ENCODE measurements at regions not wholly inside any gene's neighbourhood (a gene's known extent, or its start where the extent isn't known, plus 50 kb on each side); places are given as distances from the start of the nearest gene placed in this dataset.

- no peak overlapping the region for H2BK12ac ChIP-seq (ENCODE audit: insufficient read length, low read depth, low read length)
- Mint-ChIP-seq H3K9me3 (peaks cover 0 to 3% of the 10 kb centered on the region in 2 experiments; a peak in 2 of 5 replicates), H3K4me1 (no peaks in the 10 kb centered on the region), H3K36me3 (ENCODE audit: insufficient read depth in 1 of 3, low read depth in 3 of 3) (no peaks in the 10 kb centered on the region), H3K27me3 (ENCODE audit: low read depth) (no peaks in the 10 kb centered on the region), H3K4me3 (no peak overlapping the region), H3K27ac (no peak overlapping the region; a peak in 1 of 7 replicates)
- H2BK20ac ChIP-seq (ENCODE audit: low read depth, low read length, poor library complexity, severe bottlenecking) = no peak overlapping the region
- no peak overlapping the region for H3K4ac ChIP-seq (ENCODE audit: low read depth, low read length)
- H3K9me3 ChIP-seq (ENCODE audit: control insufficient read depth, low read depth, low read length) = no peaks in the 10 kb centered on the region
- H3K79me2 ChIP-seq (ENCODE audit: insufficient read depth, low read length) = no peaks in the 10 kb centered on the region
- H3K18ac ChIP-seq (ENCODE audit: insufficient read length, low read depth, low read length) = no peak overlapping the region
- H2BK15ac ChIP-seq (ENCODE audit: low read depth, low read length) = no peak overlapping the region
- H3K27ac ChIP-seq (ENCODE audit: insufficient read length, low read depth, low read length) = no peak overlapping the region
- WGBS (ENCODE audit: extremely low coverage, insufficient read length, low lambda C conversion rate) = no CpG with 5 or more reads among the region's 2 CpGs
- no peaks in the 10 kb centered on the region for H3K79me1 ChIP-seq (ENCODE audit: insufficient read depth, low read depth, low read length, poor library complexity, severe bottlenecking)
- H3K56ac ChIP-seq (ENCODE audit: insufficient read length, low read depth, low read length) = no peak overlapping the region
- no peak overlapping the region for H3K14ac ChIP-seq (ENCODE audit: insufficient read depth, low read length)
- H3K9ac ChIP-seq (ENCODE audit: extremely low read depth, insufficient read length, low read length) = no peak overlapping the region
- H3K27me3 ChIP-seq (ENCODE audit: insufficient read depth, low read length) = no peaks in the 10 kb centered on the region
- H3K23ac ChIP-seq (ENCODE audit: insufficient read length, low read depth, low read length) = no peak overlapping the region
- H2BK5ac ChIP-seq (ENCODE audit: insufficient read length, low read length) = no peak overlapping the region
- no peak overlapping the region for H2AFZ ChIP-seq (ENCODE audit: low read length)
- TF ChIP-seq CTCF (conservative IDR thresholded peaks at IDR 0.05) = no peak
- no peak overlapping the region for H3K4me2 ChIP-seq (ENCODE audit: insufficient read depth, insufficient read length, low read length)
- no peak overlapping the region for H4K5ac ChIP-seq (ENCODE audit: insufficient read length, low read depth, low read length)
- no peak overlapping the region for H4K8ac ChIP-seq (replicated peaks; ENCODE audit: insufficient read length, low read depth, low read length)
- no peak overlapping the region for H3T11ph ChIP-seq (ENCODE audit: low read length)
- H4K20me1 ChIP-seq (ENCODE audit: control insufficient read depth, insufficient read depth, insufficient read length) = no peaks in the 10 kb centered on the region
- no peak overlapping the region for H2AK5ac ChIP-seq (ENCODE audit: insufficient read length, low read length)
- H4K91ac ChIP-seq (ENCODE audit: insufficient read length, low read depth, low read length) = no peak overlapping the region
- H3K4me1 ChIP-seq (ENCODE audit: insufficient read depth, low read length) = no peaks in the 10 kb centered on the region
- H2BK120ac ChIP-seq (ENCODE audit: low read depth, low read length, poor library complexity, severe bottlenecking) = no peak overlapping the region
- no peak for DNase-seq
- no peaks in the 10 kb centered on the region for H3K23me2 ChIP-seq (ENCODE audit: insufficient read length, low read depth, low read length, poor library complexity, severe bottlenecking)
Observed at GRCh38 chr1:185432948-185433347, 115.9 kb upstream of the IVNS1ABP start.

Measured in H9 (cell line).